Body of pancreas (tissue), 4 donors: ENCODE measurements at regions not wholly inside any gene's neighbourhood (a gene's known extent, or its start where the extent isn't known, plus 50 kb on each side); places are given as distances from the start of the nearest gene placed in this dataset.

Source experiments
- ATAC-seq: fragments of 150-250 bp; one replicate; pipeline ENCODE4 v1.9.1; 2016
- DNase-seq, 4 donors: peaks; one replicate each; pipeline ENCODE4 v3.0.0-alpha.2; 2019
- H3K27ac ChIP-seq, 4 donors: fragments of 200-600 bp; sonication (generic); 1 replicate in 3 of 4; 2 replicates in 1 of 4; pipeline versions ENCODE4 v1.5.1 to v1.6.1; 2016 to 2019; ENCODE audit warnings: mild to moderate bottlenecking in 1 of 4, mixed read lengths in 1 of 4, moderate library complexity in 1 of 4
- H3K27me3 ChIP-seq, 2 donors: fragments of 200-600 bp; sonication (generic); one replicate each; pipeline ENCODE4 v1.6.0; 2016; ENCODE audit warnings: mild to moderate bottlenecking in 1 of 2
- H3K36me3 ChIP-seq, 2 donors: fragments of 200-600 bp; sonication (generic); replicated peaks in 1 of 2; 2 replicates each; pipeline ENCODE4 v1.5.1; 2016; ENCODE audit warnings: low read depth in 2 of 2; ENCODE audit not compliant: insufficient read depth in 1 of 2
- H3K4me1 ChIP-seq: fragments of 200-600 bp; sonication (generic); one replicate; pipeline ENCODE4 v1.6.0; 2016
- H3K4me3 ChIP-seq, 2 donors: fragments of 200-600 bp; sonication (generic); 1 replicate in 1 of 2; 2 replicates in 1 of 2; pipeline ENCODE4 v1.5.1; 2016 to 2019
- H3K9me3 ChIP-seq, 3 donors: fragments of 200-600 bp; sonication (generic); 1 replicate in 2 of 3; 2 replicates in 1 of 3; pipeline ENCODE4 v1.5.1; 2016
- POLR2A ChIP-seq, 3 donors: fragments of 450-650 bp; IDR thresholded peaks; one replicate each; pipeline ENCODE4 v1.6.1; 2016; ENCODE audit warnings: antibody characterized with exemption in 3 of 3, mild to moderate bottlenecking in 2 of 3
- WGBS, 2 donors: methylation state at CpG; one replicate each; pipeline ENCODE4 v1.1.5; 2017; 5-methylcytosine and 5-hydroxymethylcytosine counted together
- intact Hi-C: fragments of 100-400 bp; cut with DNase I; formaldehyde crosslinking; loops from one replicate; pipeline ENCODE4 v1.15.1; 2023
- TF ChIP-seq, protein P1 (sequence below), 7 experiments: fragments of 450-650 bp in 4 of 7; fragments of 200-600 bp in 3 of 7; sonication (generic) in 3 of 7; IDR thresholded peaks; one replicate each; pipeline ENCODE4 v1.5.1; 2016 to 2019; ENCODE audit warnings: antibody characterized with exemption in 7 of 7

DNA sequence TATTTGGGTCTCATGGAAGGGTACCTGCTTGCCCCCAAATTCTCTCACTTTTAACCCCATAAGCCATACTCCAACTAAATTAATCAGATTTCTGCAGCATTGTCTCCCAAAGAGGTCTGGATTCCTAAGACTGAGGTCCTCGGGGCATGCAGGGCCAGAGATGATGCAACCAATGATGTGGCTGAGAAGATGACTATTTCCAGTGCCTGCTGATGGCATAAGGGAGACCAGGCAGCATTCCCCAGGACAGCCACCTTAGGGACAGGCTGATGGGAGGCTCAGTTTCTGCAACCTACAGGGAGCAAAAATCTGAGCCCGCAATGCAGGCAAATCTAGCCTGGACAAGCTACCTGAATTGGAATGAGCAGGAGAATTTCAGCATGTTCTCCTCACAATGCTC lies 76.8 kb upstream of the ASIC2 start:
- intact Hi-C loops: no loop called here
- peaks cover 6% of the 10 kb centered on the region for H3K4me1 ChIP-seq
- H3K9me3 ChIP-seq: no peaks in the 10 kb centered on the region
- DNase-seq (no peak), ATAC-seq (no peak)
- H3K27ac ChIP-seq: no peak overlapping the region
- no peaks in the 10 kb centered on the region for H3K36me3 ChIP-seq
- H3K4me3 ChIP-seq: no peak overlapping the region
- WGBS, 2 donors: 57 to 68% methylated on average over 1 to 2 of the region's 2 CpGs
- TF ChIP-seq POLR2A (IDR thresholded peaks at IDR 0.05): no peak
- TF ChIP-seq, protein P1, sequence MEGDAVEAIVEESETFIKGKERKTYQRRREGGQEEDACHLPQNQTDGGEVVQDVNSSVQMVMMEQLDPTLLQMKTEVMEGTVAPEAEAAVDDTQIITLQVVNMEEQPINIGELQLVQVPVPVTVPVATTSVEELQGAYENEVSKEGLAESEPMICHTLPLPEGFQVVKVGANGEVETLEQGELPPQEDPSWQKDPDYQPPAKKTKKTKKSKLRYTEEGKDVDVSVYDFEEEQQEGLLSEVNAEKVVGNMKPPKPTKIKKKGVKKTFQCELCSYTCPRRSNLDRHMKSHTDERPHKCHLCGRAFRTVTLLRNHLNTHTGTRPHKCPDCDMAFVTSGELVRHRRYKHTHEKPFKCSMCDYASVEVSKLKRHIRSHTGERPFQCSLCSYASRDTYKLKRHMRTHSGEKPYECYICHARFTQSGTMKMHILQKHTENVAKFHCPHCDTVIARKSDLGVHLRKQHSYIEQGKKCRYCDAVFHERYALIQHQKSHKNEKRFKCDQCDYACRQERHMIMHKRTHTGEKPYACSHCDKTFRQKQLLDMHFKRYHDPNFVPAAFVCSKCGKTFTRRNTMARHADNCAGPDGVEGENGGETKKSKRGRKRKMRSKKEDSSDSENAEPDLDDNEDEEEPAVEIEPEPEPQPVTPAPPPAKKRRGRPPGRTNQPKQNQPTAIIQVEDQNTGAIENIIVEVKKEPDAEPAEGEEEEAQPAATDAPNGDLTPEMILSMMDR (IDR thresholded peaks at IDR 0.05): no peak
- H3K27me3 ChIP-seq: no peaks in the 10 kb centered on the region

DNA sequence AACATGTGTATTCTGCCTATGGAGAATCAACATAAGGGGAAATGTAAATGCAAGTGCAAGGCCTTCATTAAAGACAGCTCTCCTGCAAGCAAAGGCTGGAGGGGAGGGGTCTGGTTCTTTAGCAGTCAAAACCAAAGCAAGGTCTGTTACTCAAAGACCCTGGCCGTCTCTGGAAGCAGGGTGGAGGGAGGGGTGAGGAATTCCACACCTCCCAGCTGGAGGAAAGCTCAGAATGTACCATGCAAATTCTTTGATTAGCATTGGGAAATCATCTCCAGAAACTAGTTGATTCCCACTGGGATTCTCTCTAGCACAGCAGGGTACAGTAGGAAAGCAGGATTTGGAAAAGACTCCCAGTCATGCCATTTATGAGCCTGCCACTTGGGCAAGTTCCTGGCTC lies 77.3 kb upstream of the ASIC2 start:
- Histone ChIP-seq H3K4me3 (no peak overlapping the region), H3K9me3 (no peaks in the 10 kb centered on the region), H3K27me3 (no peaks in the 10 kb centered on the region), H3K36me3 (no peaks in the 10 kb centered on the region), H3K4me1 (peaks cover 6% of the 10 kb centered on the region), H3K27ac (no peak overlapping the region)
- 28 to 54% methylated on average over 1 of the region's 1 CpG for WGBS, 2 donors
- ATAC-seq: no peak
- no peak for DNase-seq
- intact Hi-C loops: no loop called here
- no peak for TF ChIP-seq POLR2A (IDR thresholded peaks at IDR 0.05)
- TF ChIP-seq, protein P1 (IDR thresholded peaks at IDR 0.05): no peak

DNA sequence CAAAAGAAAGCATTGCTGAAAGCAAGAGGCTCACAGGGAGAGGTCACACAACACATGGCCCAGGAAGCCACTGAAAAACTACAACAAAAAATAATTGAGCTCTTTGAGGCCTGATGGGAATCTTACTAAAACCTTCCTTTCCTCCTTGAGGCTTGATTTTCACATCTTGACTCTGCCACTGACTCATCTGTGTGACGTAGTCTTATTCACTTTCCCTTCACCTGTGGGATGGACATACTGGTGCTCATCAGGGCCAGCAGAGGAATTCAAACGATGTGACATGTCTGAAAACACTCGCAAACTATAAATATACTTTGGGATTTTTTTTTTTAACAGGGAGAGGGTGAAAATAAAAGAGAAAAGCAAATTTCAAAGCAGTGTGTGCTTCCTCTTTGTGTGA lies 78.3 kb upstream of the ASIC2 start:
- H3K4me1 ChIP-seq: peaks cover 6% of the 10 kb centered on the region
- no peak overlapping the region for H3K4me3 ChIP-seq
- DNase-seq (no peak), ATAC-seq (no peak)
- intact Hi-C loops: no loop called here
- TF ChIP-seq, protein P1 (IDR thresholded peaks at IDR 0.05): no peak
- no peak for TF ChIP-seq POLR2A (IDR thresholded peaks at IDR 0.05)
- no peaks in the 10 kb centered on the region for H3K27me3 ChIP-seq
- H3K27ac ChIP-seq: no peak overlapping the region
- no peaks in the 10 kb centered on the region for H3K9me3 ChIP-seq
- WGBS, 2 donors: 79 to 85% methylated on average over 3 of the region's 3 CpGs
- no peaks in the 10 kb centered on the region for H3K36me3 ChIP-seq

DNA sequence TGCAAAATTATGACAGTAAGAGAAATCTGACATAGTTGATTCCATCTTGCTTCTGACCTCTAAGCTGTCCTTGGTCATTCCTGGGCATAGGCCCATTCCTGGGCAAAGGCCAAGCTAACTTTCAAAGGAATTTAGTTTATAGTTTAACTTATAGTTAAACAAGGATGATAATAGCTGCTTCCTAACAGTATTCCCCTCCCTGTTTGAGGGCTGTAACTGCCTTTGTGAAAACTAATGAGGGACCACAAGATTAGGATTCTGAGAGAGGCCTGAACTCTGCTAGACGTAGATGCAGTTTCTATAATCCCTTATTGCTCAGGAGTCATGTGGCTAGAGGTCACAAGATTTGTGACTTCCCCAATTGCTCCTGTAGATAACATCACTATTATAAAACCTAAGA lies 80.2 kb upstream of the ASIC2 start:
- peaks cover 6% of the 10 kb centered on the region for H3K4me1 ChIP-seq
- H3K9me3 ChIP-seq: no peaks in the 10 kb centered on the region
- H3K27me3 ChIP-seq: no peaks in the 10 kb centered on the region
- intact Hi-C loops: no loop called here
- ATAC-seq (no peak), DNase-seq (no peak)
- TF ChIP-seq, protein P1 (IDR thresholded peaks at IDR 0.05): no peak
- TF ChIP-seq POLR2A (IDR thresholded peaks at IDR 0.05): no peak
- H3K36me3 ChIP-seq: no peaks in the 10 kb centered on the region
- WGBS, 2 donors: 57 to 88% methylated on average over 1 of the region's 1 CpG
- no peak overlapping the region for H3K27ac ChIP-seq
- H3K4me3 ChIP-seq: no peak overlapping the region

DNA sequence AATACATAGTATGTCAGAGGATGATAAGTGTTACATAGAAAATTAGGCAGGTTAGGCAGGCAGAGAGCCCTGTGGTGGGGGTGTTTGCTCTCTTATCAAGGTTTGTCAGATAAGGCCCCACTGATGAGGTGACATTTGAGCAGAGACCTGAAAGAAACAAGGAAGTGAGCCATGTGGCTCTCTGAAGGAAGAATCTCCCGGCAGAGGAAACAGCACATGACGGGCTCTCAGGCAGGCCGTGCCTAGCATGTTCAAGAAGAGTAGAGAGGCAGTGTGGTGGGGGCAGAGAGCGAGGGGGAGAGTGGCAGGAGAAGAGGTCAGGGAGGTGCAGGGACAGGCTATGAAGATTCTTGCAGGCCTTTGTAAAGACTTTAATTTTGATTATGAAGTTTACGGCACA lies 82.0 kb upstream of the ASIC2 start:
- H3K27me3 ChIP-seq: no peaks in the 10 kb centered on the region
- TF ChIP-seq, protein P1 (IDR thresholded peaks at IDR 0.05): no peak
- no peak for TF ChIP-seq POLR2A (IDR thresholded peaks at IDR 0.05)
- H3K27ac ChIP-seq: no peak overlapping the region
- no peaks in the 10 kb centered on the region for H3K9me3 ChIP-seq
- no peak for DNase-seq
- intact Hi-C loops: no loop called here
- no peaks in the 10 kb centered on the region for H3K36me3 ChIP-seq
- H3K4me1 ChIP-seq: peaks cover 4% of the 10 kb centered on the region
- ATAC-seq: no peak
- 47 to 67% methylated on average over 5 of the region's 5 CpGs for WGBS, 2 donors
- no peak overlapping the region for H3K4me3 ChIP-seq
